ENCODE measurements at regions not wholly inside any gene's neighbourhood (a gene's known extent, or its start where the extent isn't known, plus 50 kb on each side); places are given as distances from the start of the nearest gene placed in this dataset.

DNA sequence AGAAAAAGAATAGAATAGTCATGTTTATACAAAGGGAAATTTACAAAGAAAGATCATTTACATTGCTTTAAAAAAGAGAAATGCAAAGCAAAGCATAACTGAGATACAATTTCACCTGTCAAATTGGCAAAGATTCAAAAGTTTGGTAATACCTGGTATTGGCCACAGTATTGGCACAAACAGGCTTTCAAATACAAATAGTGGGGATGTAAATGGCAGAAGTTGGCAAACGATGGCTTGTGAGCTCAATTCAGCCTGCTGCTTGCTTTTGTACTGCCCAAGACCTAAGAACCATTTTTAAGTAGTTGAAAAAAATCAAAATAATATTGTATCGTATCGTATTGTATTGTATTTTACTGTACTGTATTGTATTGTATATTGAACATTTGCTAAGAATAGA, 194.5 kb upstream of the JAG1 start:
- DNase-seq = no peak

GRCh38 chr20:10873026-10873425, 199.2 kb upstream of the JAG1 start:
- no peak for DNase-seq

DNA sequence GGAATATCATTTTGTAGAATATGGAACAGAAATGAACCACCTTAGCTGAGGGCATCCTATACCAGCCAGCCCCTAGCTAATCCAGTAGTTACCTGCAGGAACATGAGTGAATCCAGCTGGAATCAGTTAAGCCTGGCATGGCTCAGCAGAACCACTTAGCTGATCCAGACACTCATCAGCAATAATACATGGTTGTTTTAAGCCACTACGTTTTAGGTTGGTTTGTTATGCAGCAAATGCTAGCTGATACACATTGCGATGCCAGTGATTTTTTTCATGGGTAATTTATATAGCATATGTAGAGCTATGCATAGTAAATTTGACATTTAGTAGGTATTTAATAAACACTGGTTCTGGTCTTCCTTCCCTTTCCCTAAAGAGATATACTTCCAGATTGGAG, 201.9 kb upstream of the JAG1 start:
- no peak for DNase-seq

GRCh38 chr20:10876558-10876957, 202.8 kb upstream of the JAG1 start:
- DNase-seq = peak; percentile 31

- no peak for DNase-seq
Observed at GRCh38 chr20:10877342-10877741, 203.5 kb upstream of the JAG1 start.

DNA sequence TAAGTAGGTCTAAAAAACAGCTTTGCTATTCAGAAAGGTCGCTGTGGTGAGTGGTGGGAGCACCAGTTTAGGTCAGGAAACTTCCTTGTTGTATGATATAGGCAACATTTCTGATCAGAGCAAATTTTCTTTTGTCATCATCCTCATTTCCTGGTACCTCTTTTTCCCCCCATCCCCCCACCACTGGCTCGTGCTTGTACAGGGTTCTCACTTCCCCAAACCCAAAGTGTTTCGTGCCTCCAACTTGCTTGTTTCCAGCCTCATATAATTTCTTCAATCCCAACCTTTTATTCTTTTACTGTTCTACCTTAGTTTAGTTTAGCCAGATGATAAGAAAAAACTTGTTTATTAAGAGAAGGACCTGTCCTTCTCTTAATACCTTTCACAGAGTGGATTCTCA, 209.4 kb upstream of the JAG1 start:
- DNase-seq = peak; percentile 76

DNA sequence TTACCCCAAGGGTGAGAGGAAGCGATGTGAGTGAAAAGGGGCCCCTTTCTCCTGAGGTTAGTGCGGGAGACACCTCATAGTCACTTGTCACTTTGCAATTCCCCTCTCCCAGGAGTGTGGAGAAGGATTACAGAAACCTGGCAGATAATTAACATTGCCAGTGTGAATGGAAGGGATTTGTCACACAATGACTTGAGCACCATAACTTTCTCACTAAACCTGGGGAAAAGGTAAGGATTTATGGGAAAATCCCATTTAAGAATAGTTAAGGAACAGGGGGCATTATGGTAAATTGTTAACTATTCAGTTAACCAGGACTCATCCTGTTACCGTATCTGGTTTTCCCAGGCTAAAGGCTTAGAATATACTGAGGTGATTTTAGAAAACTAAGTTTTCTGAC, 219.5 kb upstream of the JAG1 start:
- no peak for DNase-seq

- DNase-seq = no peak
Observed at GRCh38 chr20:10897336-10897735, 223.5 kb upstream of the JAG1 start.

DNA sequence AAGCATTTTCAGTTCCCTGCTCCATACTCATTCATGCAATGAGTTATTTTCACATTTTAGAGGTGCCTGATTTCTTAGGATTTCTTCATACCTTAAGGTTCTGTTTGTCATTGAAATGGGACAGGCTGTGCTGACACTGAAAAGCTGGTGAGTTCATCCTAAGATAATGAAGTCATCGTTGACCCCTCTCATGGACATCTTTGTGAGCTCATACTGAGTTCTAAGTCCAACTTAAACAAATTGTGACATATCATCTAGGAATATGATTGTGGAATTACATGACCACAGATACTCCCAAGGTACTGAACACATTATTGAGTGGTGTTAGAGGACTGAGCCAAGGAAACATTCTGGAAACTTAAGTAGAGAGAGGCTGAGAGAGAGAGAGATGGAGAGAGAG, 224.8 kb upstream of the JAG1 start:
- DNase-seq = no peak

GRCh38 chr20:10902174-10902573, 228.4 kb upstream of the JAG1 start:
- no peak for DNase-seq

GRCh38 chr20:10902576-10903282, 228.9 kb upstream of the JAG1 start:
- no peak for DNase-seq

DNA sequence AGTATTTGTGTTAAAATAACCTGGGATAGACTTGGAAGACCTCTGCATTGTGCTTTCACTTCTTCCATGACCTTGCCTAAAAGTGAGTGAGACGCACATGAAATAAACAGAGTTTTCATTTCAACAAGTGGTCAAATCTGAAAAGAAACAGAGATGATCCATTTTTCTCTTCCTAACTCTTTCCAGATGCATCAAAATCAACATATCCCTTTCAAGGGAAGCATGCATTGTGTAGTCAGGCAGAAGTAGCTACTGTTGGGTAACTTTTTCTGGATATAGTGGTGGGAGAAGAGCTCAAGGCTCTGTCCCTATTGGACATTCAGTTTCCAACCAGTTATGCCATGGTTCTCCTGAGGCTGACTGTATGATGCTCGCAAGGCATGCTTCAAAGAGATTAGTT, 233.0 kb upstream of the JAG1 start:
- DNase-seq = no peak

- DNase-seq = no peak
Observed at GRCh38 chr20:10909803-10910202, 236.0 kb upstream of the JAG1 start.

- no peak for DNase-seq
Observed at GRCh38 chr20:10910535-10911178, 236.9 kb upstream of the JAG1 start.

DNA sequence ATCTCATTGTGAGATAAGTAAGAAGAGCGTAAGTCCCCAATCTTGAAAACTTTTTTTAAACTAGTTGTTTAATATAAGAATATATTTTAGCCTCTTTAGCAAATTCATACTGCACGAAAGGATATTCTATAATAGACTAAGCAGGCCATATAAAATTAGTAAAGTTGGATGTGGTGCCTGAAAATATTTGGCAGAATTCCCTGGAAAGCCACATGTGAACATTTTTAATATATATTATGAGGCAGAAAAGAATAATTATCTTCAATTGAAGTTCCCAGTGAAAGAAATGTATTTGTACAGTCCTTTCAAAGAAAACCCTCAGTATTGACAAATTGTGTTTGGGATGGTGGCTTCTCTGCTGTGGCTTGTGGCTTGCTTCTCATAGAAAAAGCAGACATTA, 237.5 kb upstream of the JAG1 start:
- no peak for DNase-seq

GRCh38 chr20:10915815-10916214, 242.0 kb upstream of the JAG1 start:
- no peak for DNase-seq

- no peak for DNase-seq
Observed at GRCh38 chr20:10916312-10916711, 242.5 kb upstream of the JAG1 start.

GRCh38 chr20:10917826-10918225, 244.0 kb upstream of the JAG1 start:
- DNase-seq = no peak

GRCh38 chr20:10919396-10920140, 245.8 kb upstream of the JAG1 start:
- DNase-seq = no peak

DNA sequence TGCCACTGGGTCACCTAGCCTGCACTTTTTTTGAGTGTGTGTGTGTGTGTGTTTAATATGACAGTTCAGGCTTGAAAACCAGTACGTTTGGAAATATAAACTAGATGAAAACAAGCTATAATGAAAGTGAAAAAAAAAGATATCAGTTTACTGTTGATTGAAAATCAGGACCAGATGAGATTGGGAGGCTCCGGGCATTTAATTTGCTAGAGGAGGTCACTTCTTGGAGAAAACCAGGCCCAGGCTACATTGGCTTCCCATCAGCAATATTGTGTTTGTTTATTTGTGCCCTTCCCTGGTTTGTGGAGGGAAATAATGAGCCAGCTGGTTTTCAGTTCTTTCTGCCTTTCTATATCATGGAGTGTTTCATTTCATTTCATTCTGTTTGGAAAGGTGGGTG, 246.6 kb upstream of the JAG1 start:
- no peak for DNase-seq

DNA sequence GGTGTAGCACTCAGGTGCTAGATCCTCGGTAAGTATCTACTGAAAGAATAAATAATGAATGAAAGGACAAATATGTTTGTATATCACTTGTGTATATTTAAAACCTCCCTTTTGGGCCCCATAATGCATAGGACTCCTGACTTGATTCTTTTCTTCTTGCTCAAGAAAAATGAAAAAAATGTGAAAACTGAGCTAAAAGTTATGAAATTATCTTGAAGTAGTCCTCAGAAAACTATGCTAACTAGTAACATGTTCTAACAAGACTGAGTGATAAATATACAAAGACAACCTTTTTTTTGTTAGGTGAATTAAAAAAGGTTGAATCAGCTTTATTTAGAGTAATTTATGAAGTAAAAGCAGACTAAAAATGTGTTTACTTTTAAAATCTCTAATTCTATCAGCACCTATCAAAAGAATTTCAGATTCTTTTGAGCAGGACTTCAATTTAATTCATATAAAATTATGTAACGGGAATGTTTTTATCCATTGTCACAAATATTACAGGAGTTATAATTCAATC, 247.8 kb upstream of the JAG1 start:
- no peak for DNase-seq

GRCh38 chr20:10922506-10922905, 248.7 kb upstream of the JAG1 start:
- no peak for DNase-seq

GRCh38 chr20:10922941-10923340, 249.1 kb upstream of the JAG1 start:
- no peak for DNase-seq

DNA sequence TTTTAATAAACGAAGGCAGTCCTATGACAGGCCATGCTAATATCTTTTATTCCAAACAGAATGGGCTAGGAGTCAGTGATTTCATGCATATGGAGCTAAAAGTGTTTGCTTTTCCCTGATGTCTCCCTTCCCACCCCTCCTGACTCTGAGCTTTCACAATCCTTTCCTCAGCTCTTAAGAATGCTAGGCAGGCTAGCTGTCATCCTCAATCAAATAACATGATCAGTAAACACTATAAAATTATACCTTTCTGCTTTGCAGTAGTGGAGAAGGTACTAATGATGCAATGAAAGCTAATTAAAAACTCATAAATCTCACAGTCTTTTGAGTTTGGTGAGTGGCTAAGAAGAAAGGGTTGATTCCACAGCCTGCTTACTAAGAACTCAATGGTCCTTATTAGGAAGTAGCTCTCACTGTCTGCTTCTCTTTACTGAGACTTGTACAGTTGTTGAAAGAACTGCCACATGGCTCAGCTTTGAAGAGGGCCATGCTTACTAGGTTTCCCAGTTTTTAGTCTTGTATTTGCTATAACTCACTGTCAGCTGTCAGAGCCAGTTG, 250.9 kb upstream of the JAG1 start:
- no peak for DNase-seq
